Endodermal cell (in vitro differentiated cells): ENCODE measurements at regions not wholly inside any gene's neighbourhood (a gene's known extent, or its start where the extent isn't known, plus 50 kb on each side); places are given as distances from the start of the nearest gene placed in this dataset.

Experiments
- DNase-seq: peaks from one replicate; pipeline ENCODE4 v3.0.0-alpha.2; 2017
- H3K27ac ChIP-seq: 2 replicates; pipeline ENCODE4 v1.5.1; 2013; ENCODE audit warnings: mild to moderate bottlenecking, low read depth, low read length, moderate library complexity
- H3K27me3 ChIP-seq: 2 replicates; pipeline ENCODE4 v1.6.1; 2013; ENCODE audit warnings: mild to moderate bottlenecking, low read length, moderate library complexity; ENCODE audit not compliant: insufficient read depth, control insufficient read depth, poor library complexity, severe bottlenecking
- H3K36me3 ChIP-seq: 2 replicates; pipeline ENCODE4 v1.7.0; 2013; ENCODE audit warnings: mild to moderate bottlenecking, low read length, moderate library complexity; ENCODE audit not compliant: control insufficient read depth, insufficient read depth
- H3K4me1 ChIP-seq: one replicate; pipeline ENCODE4 v1.7.0; 2013; ENCODE audit warnings: low read length; ENCODE audit not compliant: control insufficient read depth, insufficient read depth
- H3K4me3 ChIP-seq: 2 replicates; pipeline ENCODE4 v1.5.1; 2013; ENCODE audit warnings: mild to moderate bottlenecking, low read length, moderate library complexity
- H3K9ac ChIP-seq: 2 replicates; pipeline ENCODE4 v1.6.1; 2013; ENCODE audit warnings: mild to moderate bottlenecking, low read length, moderate library complexity; ENCODE audit not compliant: poor library complexity, severe bottlenecking; ENCODE audit errors: extremely low read depth
- H3K9me3 ChIP-seq: 2 replicates; pipeline ENCODE4 v1.6.1; 2013; ENCODE audit warnings: mild to moderate bottlenecking, low read length, moderate library complexity; ENCODE audit not compliant: control insufficient read depth
- H3K27ac Mint-ChIP-seq: 2 replicates; pipeline ENCODE4 v1.8.0; 2020; ENCODE audit warnings: mixed read lengths
- H3K27me3 Mint-ChIP-seq: 2 replicates; pipeline ENCODE4 v1.8.0; 2021; ENCODE audit warnings: mild to moderate bottlenecking, mixed read lengths; ENCODE audit not compliant: insufficient read depth
- H3K36me3 Mint-ChIP-seq: 2 replicates; pipeline ENCODE4 v1.8.0; 2020; ENCODE audit warnings: low read depth, mixed read lengths
- H3K4me1 Mint-ChIP-seq: 2 replicates; pipeline ENCODE4 v1.8.0; 2020; ENCODE audit warnings: mixed read lengths
- H3K4me3 Mint-ChIP-seq: 2 replicates; pipeline ENCODE4 v1.8.0; 2020; ENCODE audit warnings: mild to moderate bottlenecking, moderate library complexity, mixed read lengths
- H3K9me3 Mint-ChIP-seq: 2 replicates; pipeline ENCODE4 v1.8.0; 2020; ENCODE audit warnings: mild to moderate bottlenecking, mixed read lengths
- WGBS, 2 experiments: methylation state at CpG; one replicate each; pipeline versions ENCODE4 v1.1.5 to v1.1.7; 2013; ENCODE audit warnings: missing lambda C conversion rate in 2 of 2, mixed read lengths in 1 of 2; ENCODE audit not compliant: insufficient coverage in 1 of 2, insufficient read length in 1 of 2; 5-methylcytosine and 5-hydroxymethylcytosine counted together
- TF ChIP-seq, protein P1 (sequence below): fragments of 200-600 bp; sonication (generic); conservative IDR thresholded peaks from 2 replicates; pipeline ENCODE4 v1.5.0; 2021; ENCODE audit warnings: antibody characterized with exemption, mild to moderate bottlenecking

DNA sequence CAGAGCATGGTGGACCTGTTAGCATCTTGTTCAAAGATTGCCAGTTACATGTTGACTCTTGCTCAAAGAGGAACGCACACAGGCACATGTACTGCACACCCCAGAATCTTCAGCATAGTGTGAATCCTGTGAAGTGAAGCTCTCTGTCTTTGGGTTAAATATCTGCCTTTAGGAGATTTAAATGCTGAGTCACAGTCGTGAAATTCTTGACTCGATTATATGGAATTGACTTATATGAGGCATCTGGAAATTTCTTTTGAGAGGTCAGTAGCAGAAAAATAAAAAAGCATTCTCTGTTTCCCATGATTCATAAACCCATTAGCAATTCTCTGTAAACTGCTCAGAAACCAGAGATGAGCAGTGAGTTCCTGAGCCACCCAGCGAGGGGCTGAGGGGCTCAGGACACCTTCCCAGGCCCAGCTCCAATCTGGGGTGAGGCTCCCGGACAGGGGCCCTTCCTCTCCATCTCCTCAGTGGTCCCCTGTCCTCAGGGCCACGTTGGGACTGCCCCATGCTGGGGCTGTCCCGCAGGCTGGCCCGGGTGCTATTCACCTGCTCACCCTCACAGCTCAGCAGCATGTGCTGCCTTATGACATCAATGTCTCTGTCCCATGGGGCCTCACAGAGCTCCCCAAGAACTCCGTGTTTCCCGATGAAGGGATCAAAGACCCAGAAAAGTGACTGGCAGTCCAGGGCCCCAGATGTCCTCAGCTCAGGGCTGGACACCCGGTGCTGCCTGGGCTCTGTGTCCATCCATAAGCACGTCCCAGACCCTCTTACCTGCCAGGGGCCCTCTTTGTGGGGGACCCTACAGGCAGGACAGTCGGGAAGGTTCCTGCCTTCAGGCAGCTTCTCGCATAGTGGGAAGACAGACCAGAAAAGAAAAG is 50.0 kb upstream of the INSIG1 start:
- no peaks in the 10 kb centered on the region for H3K36me3 Mint-ChIP-seq
- peaks cover 21% of the 10 kb centered on the region for H3K9me3 Mint-ChIP-seq
- no peak overlapping the region for H3K27ac Mint-ChIP-seq
- H3K4me1 ChIP-seq, result no peaks in the 10 kb centered on the region
- no peak overlapping the region for H3K9ac ChIP-seq
- H3K36me3 ChIP-seq, result no peaks in the 10 kb centered on the region
- no peak for DNase-seq
- H3K4me3 ChIP-seq, result no peak overlapping the region
- H3K27me3 ChIP-seq, result no peaks in the 10 kb centered on the region
- TF ChIP-seq, protein P1, sequence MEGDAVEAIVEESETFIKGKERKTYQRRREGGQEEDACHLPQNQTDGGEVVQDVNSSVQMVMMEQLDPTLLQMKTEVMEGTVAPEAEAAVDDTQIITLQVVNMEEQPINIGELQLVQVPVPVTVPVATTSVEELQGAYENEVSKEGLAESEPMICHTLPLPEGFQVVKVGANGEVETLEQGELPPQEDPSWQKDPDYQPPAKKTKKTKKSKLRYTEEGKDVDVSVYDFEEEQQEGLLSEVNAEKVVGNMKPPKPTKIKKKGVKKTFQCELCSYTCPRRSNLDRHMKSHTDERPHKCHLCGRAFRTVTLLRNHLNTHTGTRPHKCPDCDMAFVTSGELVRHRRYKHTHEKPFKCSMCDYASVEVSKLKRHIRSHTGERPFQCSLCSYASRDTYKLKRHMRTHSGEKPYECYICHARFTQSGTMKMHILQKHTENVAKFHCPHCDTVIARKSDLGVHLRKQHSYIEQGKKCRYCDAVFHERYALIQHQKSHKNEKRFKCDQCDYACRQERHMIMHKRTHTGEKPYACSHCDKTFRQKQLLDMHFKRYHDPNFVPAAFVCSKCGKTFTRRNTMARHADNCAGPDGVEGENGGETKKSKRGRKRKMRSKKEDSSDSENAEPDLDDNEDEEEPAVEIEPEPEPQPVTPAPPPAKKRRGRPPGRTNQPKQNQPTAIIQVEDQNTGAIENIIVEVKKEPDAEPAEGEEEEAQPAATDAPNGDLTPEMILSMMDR, result no peak
- no peak overlapping the region for H3K4me3 Mint-ChIP-seq
- WGBS, 2 experiments, result 85 to 97% methylated on average over 6 to 14 of the region's 14 CpGs
- H3K27ac ChIP-seq, result no peak overlapping the region
- peaks cover 5% of the 10 kb centered on the region for H3K27me3 Mint-ChIP-seq
- peaks cover 10% of the 10 kb centered on the region for H3K9me3 ChIP-seq
- H3K4me1 Mint-ChIP-seq, result no peaks in the 10 kb centered on the region
